B cell (primary cell): ENCODE measurements at regions not wholly inside any gene's neighbourhood (a gene's known extent, or its start where the extent isn't known, plus 50 kb on each side); places are given as distances from the start of the nearest gene placed in this dataset.

ENCODE experiments used
- ATAC-seq: fragments of 200-7000 bp; cut with Tn5 transposase; one replicate; pipeline ENCODE4 v1.10.0; 2021; ENCODE audit warnings: low read depth, mild to moderate bottlenecking, moderate number of reproducible peaks, moderate library complexity
- CTCF ChIA-PET: fragments of 350-600 bp; sonication (Branson Sonifier 250); formaldehyde crosslinking; loops from one replicate; lab custom pipeline; 2021; ENCODE audit warnings: antibody characterized with exemption, inconsistent platforms; lab: Charles Lee
- POLR2A ChIA-PET: fragments of 350-600 bp; sonication (Branson Sonifier 250); formaldehyde crosslinking; loops from one replicate; lab custom pipeline; 2021; ENCODE audit warnings: antibody characterized with exemption; lab: Charles Lee
- DNase-seq: peaks from one replicate; pipeline ENCODE4 v3.0.0; 2013
- H2AFZ ChIP-seq: 2 replicates; pipeline ENCODE4 v1.6.1; 2012; ENCODE audit warnings: mild to moderate bottlenecking, low read depth, low read length; ENCODE audit not compliant: insufficient read depth, poor library complexity, severe bottlenecking
- H3K27ac ChIP-seq, 2 donors: 1 replicate in 1 of 2; 2 replicates in 1 of 2; pipeline ENCODE4 v1.5.1; 2012 to 2013; ENCODE audit warnings: low read length in 2 of 2, mild to moderate bottlenecking in 2 of 2, moderate library complexity in 1 of 2
- H3K27me3 ChIP-seq, 4 experiments: fragments of 200-600 bp in 1 of 4; sonication (generic) in 1 of 4; replicated peaks in 1 of 4; 1 replicate in 2 of 4; 2 replicates in 2 of 4; pipeline versions ENCODE4 v1.6.1 to v1.7.0; 2013 to 2016; ENCODE audit warnings: low read length in 3 of 4, mild to moderate bottlenecking in 2 of 4, mixed read lengths in 1 of 4, moderate library complexity in 1 of 4; ENCODE audit not compliant: insufficient read depth in 4 of 4, control insufficient read depth in 3 of 4; ENCODE audit errors: control extremely low read depth in 1 of 4
- H3K36me3 ChIP-seq, 2 experiments: replicated peaks in 1 of 2; 1 replicate in 1 of 2; 2 replicates in 1 of 2; pipeline versions ENCODE4 v1.6.1 to v1.7.1; 2013; ENCODE audit warnings: low read length in 1 of 2; ENCODE audit not compliant: insufficient read depth in 2 of 2, control insufficient read depth in 1 of 2; ENCODE audit errors: control extremely low read depth in 1 of 2, extremely low read depth in 1 of 2
- H3K4me1 ChIP-seq, 2 donors: fragments of 200-600 bp in 1 of 2; sonication (generic) in 1 of 2; 1 replicate in 1 of 2; 2 replicates in 1 of 2; pipeline versions ENCODE4 v1.5.1 to v1.6.1; 2013 to 2017; ENCODE audit warnings: low read length in 2 of 2; ENCODE audit not compliant: control insufficient read depth in 2 of 2, insufficient read depth in 2 of 2
- H3K4me2 ChIP-seq: replicated peaks from 2 replicates; pipeline ENCODE3; 2012; ENCODE audit warnings: mild to moderate bottlenecking, low read depth, low read length; ENCODE audit not compliant: poor library complexity, severe bottlenecking
- H3K4me3 ChIP-seq, 5 experiments: fragments of 200-600 bp in 1 of 5; sonication (generic) in 1 of 5; 1 replicate in 3 of 5; 2 replicates in 2 of 5; pipeline versions ENCODE4 v1.5.1 to v1.7.0; 2011 to 2016; ENCODE audit warnings: low read length in 4 of 5, mild to moderate bottlenecking in 4 of 5, low read depth in 2 of 5, control low read depth in 1 of 5, moderate library complexity in 1 of 5; ENCODE audit not compliant: insufficient read depth in 1 of 5; ENCODE audit errors: control extremely low read depth in 1 of 5, extremely low read depth in 1 of 5
- H3K79me2 ChIP-seq: fragments of 200-600 bp; sonication (generic); one replicate; pipeline ENCODE4 v1.6.0; 2016; ENCODE audit warnings: low read length; ENCODE audit not compliant: control insufficient read depth, insufficient read depth
- H3K9ac ChIP-seq: fragments of 200-600 bp; sonication (generic); 2 replicates; pipeline ENCODE4 v1.6.1; 2017; ENCODE audit warnings: mild to moderate bottlenecking, low read length, moderate library complexity
- H3K9me3 ChIP-seq, 3 donors: one replicate each; pipeline versions ENCODE4 v1.6.1 to v1.7.1; 2013; ENCODE audit warnings: low read length in 2 of 3; ENCODE audit not compliant: control insufficient read depth in 2 of 3, insufficient read depth in 1 of 3; ENCODE audit errors: control extremely low read depth in 1 of 3
- H4K20me1 ChIP-seq: 2 replicates; pipeline ENCODE4 v1.6.0; 2012; ENCODE audit warnings: mild to moderate bottlenecking, low read length; ENCODE audit not compliant: insufficient read depth, control insufficient read depth, poor library complexity, severe bottlenecking
- H3K27ac Mint-ChIP-seq: one replicate; pipeline ENCODE4 v1.8.0; 2021; ENCODE audit warnings: mixed read lengths
- H3K27me3 Mint-ChIP-seq: one replicate; pipeline ENCODE4 v1.8.0; 2021; ENCODE audit warnings: mixed read lengths
- H3K4me1 Mint-ChIP-seq: one replicate; pipeline ENCODE4 v1.8.0; 2021; ENCODE audit warnings: mixed read lengths
- H3K4me3 Mint-ChIP-seq: one replicate; pipeline ENCODE4 v1.8.0; 2021; ENCODE audit warnings: mixed read lengths
- H3K9me3 Mint-ChIP-seq: one replicate; pipeline ENCODE4 v1.8.0; 2022; ENCODE audit warnings: mixed read lengths; ENCODE audit not compliant: insufficient read depth
- CTCF ChIP-seq: fragments of 200-600 bp; IDR thresholded peaks from one replicate; pipeline ENCODE4 v1.8.0; 2022; ENCODE audit warnings: antibody characterized with exemption, mild to moderate bottlenecking
- EZH2 ChIP-seq: IDR thresholded peaks from 2 replicates; pipeline ENCODE4 v1.6.1; 2012; ENCODE audit warnings: borderline replicate concordance, low read depth, mild to moderate bottlenecking, moderate library complexity, low read length; ENCODE audit not compliant: insufficient read depth, poor library complexity, severe bottlenecking
- WGBS: methylation state at CpG from one replicate; pipeline ENCODE4 v1.1.5; 2013; ENCODE audit warnings: missing lambda C conversion rate; ENCODE audit not compliant: insufficient coverage; 5-methylcytosine and 5-hydroxymethylcytosine counted together
- intact Hi-C: fragments of 100-400 bp; cut with micrococcal nuclease; formaldehyde crosslinking; loops from one replicate; pipeline ENCODE4 v1.10.0; 2022

DNA sequence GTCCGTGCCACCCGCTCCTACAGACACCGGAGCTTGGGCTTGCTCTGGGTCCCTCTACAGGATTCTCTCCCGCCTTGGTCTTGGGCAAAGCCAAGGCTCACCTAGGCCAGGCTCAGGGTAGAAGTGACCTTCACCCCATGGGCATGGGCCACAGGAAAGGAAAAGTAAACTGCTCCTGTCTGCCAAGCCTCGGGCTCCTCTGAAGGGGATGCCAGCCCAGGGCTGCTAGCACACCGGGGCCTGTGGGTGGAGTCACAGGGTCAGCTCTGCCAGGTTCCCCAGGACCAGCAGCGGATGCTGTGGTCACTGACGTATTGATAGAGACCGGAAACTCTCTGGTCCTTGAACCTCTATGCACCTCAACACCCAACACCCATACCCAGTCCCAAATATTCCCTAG is 222.7 kb upstream of the MGMT start:
- Histone ChIP-seq H3K4me3 (no peak overlapping the region), H3K4me1 (no peaks in the 10 kb centered on the region), H3K9me3 (peaks cover 0 to 2% (median 0%) of the 10 kb centered on the region in 3 donors), H3K4me2 (no peak overlapping the region), H2AFZ (no peak overlapping the region), H3K36me3 (no peaks in the 10 kb centered on the region), H4K20me1 (no peaks in the 10 kb centered on the region), H3K79me2 (no peaks in the 10 kb centered on the region), H3K27me3 (no peaks in the 10 kb centered on the region), H3K27ac (no peak overlapping the region), H3K9ac (no peak overlapping the region)
- Mint-ChIP-seq H3K27ac (no peak overlapping the region), H3K4me3 (no peak overlapping the region), H3K4me1 (no peaks in the 10 kb centered on the region), H3K9me3 (no peaks in the 10 kb centered on the region), H3K27me3 (no peaks in the 10 kb centered on the region)
- 92% methylated on average over 9 of the region's 9 CpGs for WGBS
- CTCF ChIA-PET, result no interaction called here
- POLR2A ChIA-PET, result no interaction called here
- intact Hi-C loops, result no loop called here
- DNase-seq, result no peak
- TF ChIP-seq EZH2 (no peak), CTCF (no peak)
- ATAC-seq, result no peak

GRCh38 chr10:129244757-129245156 is 222.3 kb upstream of the MGMT start:
- Mint-ChIP-seq H3K27ac (no peak overlapping the region), H3K27me3 (no peaks in the 10 kb centered on the region), H3K4me3 (no peak overlapping the region), H3K4me1 (no peaks in the 10 kb centered on the region), H3K9me3 (no peaks in the 10 kb centered on the region)
- no peak overlapping the region for H3K4me3 ChIP-seq
- no peaks in the 10 kb centered on the region for H3K27me3 ChIP-seq
- H3K9me3 ChIP-seq, result peaks cover 0 to 2% (median 0%) of the 10 kb centered on the region in 3 donors
- ChIA-PET CTCF (no interaction called here), POLR2A (no interaction called here)
- WGBS, result 89% methylated on average over 7 of the region's 9 CpGs
- H3K27ac ChIP-seq, result no peak overlapping the region
- no peaks in the 10 kb centered on the region for H3K79me2 ChIP-seq
- DNase-seq (no peak), ATAC-seq (no peak)
- no peak overlapping the region for H2AFZ ChIP-seq
- H4K20me1 ChIP-seq, result no peaks in the 10 kb centered on the region
- no peaks in the 10 kb centered on the region for H3K4me1 ChIP-seq
- H3K9ac ChIP-seq, result no peak overlapping the region
- H3K4me2 ChIP-seq, result no peak overlapping the region
- intact Hi-C loops, result no loop called here
- TF ChIP-seq CTCF, result no peak
- no peak for TF ChIP-seq EZH2
- no peaks in the 10 kb centered on the region for H3K36me3 ChIP-seq
